KOPT-K1 (cell line): ENCODE measurements at regions not wholly inside any gene's neighbourhood (a gene's known extent, or its start where the extent isn't known, plus 50 kb on each side); places are given as distances from the start of the nearest gene placed in this dataset.
A peak's percentile ranks its signal among the peaks of the same experiment; 100 is the strongest.
"Not testable (repeated sequence)": the region's sequence is repeated elsewhere in the genome, so short reads cannot be mapped to it uniquely, and the experiment has no call there.

Source experiments
- H3K27ac ChIP-seq: fragments of 200-600 bp; sonication (generic); 2 replicates; pipeline ENCODE4 v1.5.1; 2016; ENCODE audit warnings: antibody characterized with exemption, mild to moderate bottlenecking, low read depth, low read length; ENCODE audit not compliant: poor library complexity, severe bottlenecking
- H3K36me3 ChIP-seq: fragments of 200-600 bp; sonication (generic); 2 replicates; pipeline ENCODE4 v1.5.1; 2017; ENCODE audit warnings: antibody characterized with exemption, mild to moderate bottlenecking, low read length, moderate library complexity; ENCODE audit not compliant: insufficient read depth
- H3K9me3 ChIP-seq: fragments of 200-600 bp; sonication (generic); 2 replicates; pipeline ENCODE4 v1.5.1; 2017; ENCODE audit warnings: antibody characterized with exemption, low read length, mild to moderate bottlenecking; ENCODE audit not compliant: insufficient read depth, poor library complexity, severe bottlenecking

DNA sequence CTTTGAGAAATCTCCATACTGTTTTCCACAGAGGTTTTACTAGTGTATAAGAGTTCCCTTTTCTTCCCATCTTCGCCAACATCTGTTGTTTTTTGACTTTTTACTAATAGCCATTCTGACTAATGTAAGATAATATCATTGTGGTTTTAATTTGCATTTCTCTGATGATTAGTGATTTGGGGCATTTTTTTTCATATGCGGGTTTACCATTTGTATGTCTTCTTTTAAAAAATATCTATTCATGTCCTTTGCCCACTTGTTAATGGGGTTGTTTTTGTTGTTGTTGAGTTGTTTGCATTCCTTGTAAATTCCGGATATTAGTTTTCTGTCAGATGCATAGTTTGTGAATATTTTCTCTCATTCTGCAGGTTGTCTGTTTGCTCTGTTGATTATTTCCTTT lies 167.1 kb downstream of the PRL start:
- Histone ChIP-seq H3K9me3 (peaks cover 84% of the 10 kb centered on the region), H3K27ac (no peak overlapping the region), H3K36me3 (peaks cover 98% of the 10 kb centered on the region)

DNA sequence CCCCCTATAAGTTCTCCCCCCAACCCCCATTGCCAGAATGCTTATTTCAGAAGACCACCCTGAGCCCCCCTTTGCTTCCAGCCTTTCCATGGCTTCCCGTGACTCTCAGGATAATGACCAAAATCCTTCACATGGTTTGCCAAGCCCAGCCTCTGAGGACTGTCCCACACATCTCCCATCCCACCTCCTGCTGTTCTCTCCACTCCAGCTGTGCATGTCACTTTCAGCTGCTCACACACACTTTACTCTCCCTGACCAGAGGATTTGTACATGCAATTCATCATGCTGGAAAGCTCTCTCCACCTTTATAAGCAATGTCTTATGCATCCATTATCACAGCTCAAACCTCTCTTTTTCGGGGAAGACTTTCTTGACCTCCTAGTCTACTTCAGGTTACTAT lies 164.2 kb downstream of the PRL start:
- peaks cover 86% of the 10 kb centered on the region for H3K36me3 ChIP-seq
- no peak overlapping the region for H3K27ac ChIP-seq

DNA sequence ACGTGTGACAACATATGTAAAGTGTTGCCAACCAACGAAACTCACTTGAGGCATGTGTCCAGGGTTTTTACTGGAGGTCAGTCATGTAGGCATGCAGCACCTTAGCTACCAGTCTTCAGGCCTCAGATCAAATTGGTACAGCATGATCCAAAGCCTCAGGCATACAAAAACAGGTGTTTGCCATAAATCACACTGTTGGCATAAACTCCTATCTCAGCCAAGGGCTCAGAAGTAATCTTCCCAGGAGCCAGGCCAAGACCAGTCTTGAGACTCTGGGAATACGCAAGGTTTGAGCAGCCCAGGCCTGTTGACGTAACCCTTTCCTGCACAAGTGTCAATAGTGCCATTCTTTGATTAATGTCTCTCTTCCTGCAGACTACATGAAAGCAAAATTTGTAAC lies 163.5 kb downstream of the PRL start:
- Histone ChIP-seq H3K27ac (no peak overlapping the region), H3K9me3 (peaks cover 50% of the 10 kb centered on the region), H3K36me3 (peaks cover 86% of the 10 kb centered on the region)

More for the DNA sequence above, 164.2 kb downstream of the PRL start:
- peaks cover 57% of the 10 kb centered on the region for H3K9me3 ChIP-seq

DNA sequence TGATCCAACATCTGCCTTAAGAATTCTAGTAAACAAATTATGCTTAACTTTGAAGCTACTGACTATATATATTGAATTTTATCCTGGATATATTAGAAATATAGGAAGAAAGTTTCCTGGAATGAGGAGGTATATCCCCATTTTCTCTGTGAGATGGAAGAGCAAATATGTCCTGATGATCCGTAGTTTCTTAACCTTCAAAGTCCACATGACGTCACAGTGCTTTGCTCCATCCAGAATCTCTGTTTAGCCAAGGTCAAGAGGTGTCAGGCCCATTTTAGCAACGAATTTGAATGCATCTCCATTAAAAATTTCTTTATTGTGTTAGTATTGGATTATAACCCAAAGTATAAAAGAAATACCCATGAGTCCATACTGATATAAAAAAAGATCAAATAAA lies 162.5 kb downstream of the PRL start:
- Histone ChIP-seq H3K36me3 (peaks cover 81% of the 10 kb centered on the region), H3K27ac (no peak overlapping the region)

DNA sequence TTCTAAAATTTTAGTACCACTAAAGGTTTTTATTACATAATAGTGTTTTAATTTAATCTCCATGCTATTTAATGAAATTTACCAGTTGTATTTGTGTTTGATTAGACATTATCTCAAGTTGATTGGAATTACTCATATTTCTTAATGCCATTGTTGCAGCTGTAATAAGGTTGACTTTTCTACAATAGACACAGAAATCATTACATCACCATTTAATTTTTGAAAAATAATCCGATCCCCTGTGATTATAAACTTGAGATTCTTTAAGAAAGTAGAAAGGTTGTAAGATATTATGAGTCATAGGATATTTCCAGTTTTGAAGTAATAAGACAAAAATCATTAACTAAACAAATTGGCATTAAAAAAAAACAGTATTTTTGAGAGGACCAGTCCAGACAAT lies 161.4 kb downstream of the PRL start:
- H3K27ac ChIP-seq = peak overlapping the region; percentile 64
- peaks cover 30% of the 10 kb centered on the region for H3K9me3 ChIP-seq
- H3K36me3 ChIP-seq = peaks cover 76% of the 10 kb centered on the region

More for the DNA sequence above, 162.5 kb downstream of the PRL start:
- peaks cover 41% of the 10 kb centered on the region for H3K9me3 ChIP-seq

DNA sequence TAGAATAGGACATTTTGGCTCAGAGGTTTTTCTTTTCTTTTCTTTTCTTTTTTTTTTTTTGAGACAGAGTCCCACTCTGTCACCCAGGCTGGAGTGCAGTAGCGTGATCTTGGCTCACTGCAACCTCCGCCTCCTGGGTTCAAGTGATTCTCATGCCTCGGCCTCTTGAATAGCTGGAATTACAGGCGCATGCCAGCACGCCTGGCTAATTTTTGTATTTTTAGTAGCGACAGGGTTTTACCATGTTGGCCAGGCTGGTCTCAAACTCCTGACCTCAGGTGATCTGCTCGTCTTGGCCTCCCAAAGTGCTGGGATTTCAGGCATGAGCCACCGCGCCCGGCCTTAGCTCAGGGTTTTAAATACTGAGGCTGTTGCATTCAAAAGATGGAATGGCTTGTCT lies 156.1 kb downstream of the PRL start:
- not testable (repeated sequence) for H3K9me3 ChIP-seq
- peak overlapping the region; percentile 100 for H3K27ac ChIP-seq
- peaks cover 46% of the 10 kb centered on the region for H3K36me3 ChIP-seq

DNA sequence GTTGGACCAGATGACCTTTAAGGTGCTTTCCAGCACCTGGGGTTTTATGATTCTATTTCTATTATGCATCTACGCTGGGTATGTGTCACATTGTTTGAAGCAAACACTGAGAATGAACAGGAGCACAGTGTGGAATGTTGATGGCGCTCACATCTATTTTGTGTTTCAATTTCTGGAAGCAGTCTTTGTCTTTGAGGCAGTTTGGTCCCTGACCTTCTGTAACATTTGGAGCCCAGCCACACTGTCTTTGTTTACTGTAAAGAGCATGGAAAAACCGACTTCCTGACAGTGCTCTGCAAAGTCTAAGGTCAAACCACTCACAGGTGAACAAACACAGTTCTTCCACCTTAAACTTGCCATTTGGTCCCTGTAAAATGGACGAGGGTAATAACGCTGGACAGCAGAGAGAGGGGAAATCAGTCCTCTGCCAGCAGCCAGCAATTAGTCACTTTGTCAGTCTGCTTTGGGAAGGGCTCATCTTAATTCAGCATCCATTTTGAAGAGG lies 155.5 kb downstream of the PRL start:
- Histone ChIP-seq H3K27ac (peak overlapping the region; percentile 100), H3K9me3 (no peaks in the 10 kb centered on the region), H3K36me3 (peaks cover 40% of the 10 kb centered on the region)

DNA sequence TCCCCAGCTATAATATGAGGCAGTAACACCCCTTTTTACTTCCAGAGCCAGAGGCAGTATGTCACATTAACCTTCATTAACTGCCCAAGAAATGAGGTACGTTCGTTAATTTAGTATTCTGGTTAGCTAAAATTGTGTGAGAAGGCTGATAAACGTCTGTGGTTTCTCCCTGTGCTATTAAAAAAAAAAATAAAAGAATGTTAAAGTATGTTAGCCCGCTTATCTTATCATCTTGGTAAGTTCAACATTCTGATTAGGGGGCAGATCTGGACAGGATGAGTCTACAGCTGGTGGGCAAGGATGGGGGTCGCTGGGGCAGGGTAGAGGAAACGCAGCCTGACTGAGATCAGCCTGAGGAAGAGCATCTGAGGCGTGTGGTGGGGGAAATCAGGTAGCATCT lies 154.0 kb downstream of the PRL start:
- H3K9me3 ChIP-seq = no peaks in the 10 kb centered on the region
- H3K36me3 ChIP-seq = peaks cover 36% of the 10 kb centered on the region
- peak overlapping the region; percentile 100 for H3K27ac ChIP-seq

DNA sequence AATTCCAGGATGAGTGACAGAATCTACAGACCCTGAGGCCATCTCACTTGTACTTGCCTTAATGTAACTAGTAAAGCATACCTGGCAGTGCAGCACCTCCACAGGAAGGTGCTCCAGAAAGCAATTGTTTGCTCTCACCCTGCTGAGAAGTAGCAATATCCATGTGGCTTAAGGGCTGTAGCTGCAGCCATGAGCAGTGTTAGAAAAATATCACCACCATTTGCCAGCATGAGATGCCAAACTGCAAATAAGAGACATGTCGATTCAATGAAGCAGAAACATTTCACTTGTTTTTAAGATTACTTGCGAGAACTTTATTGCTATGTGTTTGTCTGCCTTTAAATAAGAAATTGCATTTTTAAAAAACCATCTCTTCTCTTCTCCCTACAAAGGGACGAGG lies 151.5 kb downstream of the PRL start:
- no peaks in the 10 kb centered on the region for H3K9me3 ChIP-seq
- peaks cover 25% of the 10 kb centered on the region for H3K36me3 ChIP-seq
- peak overlapping the region; percentile 100 for H3K27ac ChIP-seq

DNA sequence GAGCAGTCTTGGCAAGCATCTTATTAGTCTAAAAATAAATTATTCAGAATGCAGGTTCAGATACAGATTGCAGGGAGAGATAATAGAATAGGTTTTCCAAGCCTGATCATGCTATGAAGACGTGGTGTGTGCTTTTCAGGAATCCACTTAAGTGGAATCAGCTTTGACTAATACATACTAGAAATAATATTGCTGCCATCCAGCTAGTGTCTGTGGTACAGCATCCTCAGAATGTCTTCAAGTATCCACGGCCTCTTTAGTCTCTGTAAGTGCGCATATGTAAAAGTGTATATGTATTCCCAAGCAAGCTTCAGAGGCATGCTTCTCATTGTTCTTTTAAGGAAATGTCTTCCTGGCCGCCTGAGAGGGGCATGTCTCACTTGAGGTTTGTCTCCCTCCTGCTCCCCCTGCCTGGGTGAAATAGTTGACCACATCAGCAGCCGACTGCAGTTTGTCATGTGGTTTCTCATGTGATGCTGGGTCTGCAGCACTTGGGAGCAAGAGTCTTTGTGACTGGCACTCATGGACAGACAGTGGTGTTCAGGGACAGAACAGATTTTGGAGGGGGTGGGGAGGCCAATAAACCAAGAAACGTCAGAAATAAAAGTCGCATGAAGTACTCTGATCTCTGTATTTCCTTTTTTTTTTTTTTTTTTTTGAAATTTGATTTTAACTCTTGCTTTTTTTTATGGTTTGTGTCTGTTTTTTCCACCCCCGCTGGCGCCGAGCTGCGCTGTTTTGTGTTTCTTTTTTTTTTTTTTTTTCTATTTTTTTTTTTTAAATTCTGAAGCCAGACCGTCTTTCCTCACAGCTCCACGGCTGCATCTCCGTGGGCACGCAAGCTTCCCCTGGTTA lies 150.8 kb downstream of the PRL start:
- Histone ChIP-seq H3K9me3 (no peaks in the 10 kb centered on the region), H3K36me3 (peaks cover 23% of the 10 kb centered on the region), H3K27ac (peak overlapping the region; percentile 100)

DNA sequence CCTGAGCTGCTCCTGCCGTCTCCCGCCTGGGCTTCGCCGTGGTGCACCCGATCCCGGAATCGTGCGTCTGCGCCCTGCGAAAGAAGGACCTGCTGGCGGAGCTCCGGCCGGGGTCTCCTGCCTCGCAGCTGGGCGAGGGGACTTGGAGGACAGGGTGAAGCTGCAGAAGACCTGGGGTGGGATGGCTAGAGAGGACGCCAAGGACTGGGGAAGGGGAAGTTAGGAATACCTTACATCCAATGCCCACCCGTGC lies 150.2 kb downstream of the PRL start:
- Histone ChIP-seq H3K27ac (peak overlapping the region; percentile 100), H3K36me3 (peaks cover 18% of the 10 kb centered on the region), H3K9me3 (no peaks in the 10 kb centered on the region)

DNA sequence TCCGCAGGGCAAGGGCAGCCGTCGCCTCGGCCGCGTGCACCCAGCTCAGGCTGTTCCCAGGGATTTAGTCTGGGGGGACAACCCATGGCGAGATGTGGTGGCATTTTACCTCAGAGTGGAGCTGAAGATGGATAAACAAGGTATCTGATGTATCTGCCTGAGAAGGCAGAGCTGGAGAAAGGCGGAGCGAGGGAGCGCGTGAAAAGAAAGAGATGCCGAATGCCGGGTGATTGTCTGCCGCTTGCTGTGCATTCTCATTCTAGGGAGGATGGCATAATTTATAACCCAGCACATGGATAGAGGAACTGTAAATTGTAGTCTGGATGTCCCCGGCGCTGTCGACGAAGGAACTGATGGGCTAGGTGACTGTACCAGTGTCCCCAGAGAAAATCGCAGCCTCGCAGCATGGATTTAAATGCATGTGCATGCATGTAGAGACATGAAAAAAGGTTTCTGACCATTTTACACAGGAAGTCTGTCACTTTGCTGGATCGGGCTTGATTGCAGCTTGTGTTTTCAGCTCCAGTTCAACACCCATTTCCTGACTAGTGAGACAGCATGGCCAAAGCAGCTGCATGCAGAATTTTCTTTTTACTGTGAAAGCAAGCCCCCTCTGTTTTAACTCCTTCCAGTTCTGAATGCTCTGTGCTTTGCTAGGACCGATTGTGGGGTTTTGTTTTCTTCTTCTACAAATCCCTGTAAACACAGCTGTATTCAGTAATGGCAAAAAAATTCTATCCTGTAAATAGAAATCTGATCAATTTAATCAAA lies 149.7 kb downstream of the PRL start:
- no peaks in the 10 kb centered on the region for H3K9me3 ChIP-seq
- peaks cover 20% of the 10 kb centered on the region for H3K36me3 ChIP-seq
- peak overlapping the region; percentile 100 for H3K27ac ChIP-seq

DNA sequence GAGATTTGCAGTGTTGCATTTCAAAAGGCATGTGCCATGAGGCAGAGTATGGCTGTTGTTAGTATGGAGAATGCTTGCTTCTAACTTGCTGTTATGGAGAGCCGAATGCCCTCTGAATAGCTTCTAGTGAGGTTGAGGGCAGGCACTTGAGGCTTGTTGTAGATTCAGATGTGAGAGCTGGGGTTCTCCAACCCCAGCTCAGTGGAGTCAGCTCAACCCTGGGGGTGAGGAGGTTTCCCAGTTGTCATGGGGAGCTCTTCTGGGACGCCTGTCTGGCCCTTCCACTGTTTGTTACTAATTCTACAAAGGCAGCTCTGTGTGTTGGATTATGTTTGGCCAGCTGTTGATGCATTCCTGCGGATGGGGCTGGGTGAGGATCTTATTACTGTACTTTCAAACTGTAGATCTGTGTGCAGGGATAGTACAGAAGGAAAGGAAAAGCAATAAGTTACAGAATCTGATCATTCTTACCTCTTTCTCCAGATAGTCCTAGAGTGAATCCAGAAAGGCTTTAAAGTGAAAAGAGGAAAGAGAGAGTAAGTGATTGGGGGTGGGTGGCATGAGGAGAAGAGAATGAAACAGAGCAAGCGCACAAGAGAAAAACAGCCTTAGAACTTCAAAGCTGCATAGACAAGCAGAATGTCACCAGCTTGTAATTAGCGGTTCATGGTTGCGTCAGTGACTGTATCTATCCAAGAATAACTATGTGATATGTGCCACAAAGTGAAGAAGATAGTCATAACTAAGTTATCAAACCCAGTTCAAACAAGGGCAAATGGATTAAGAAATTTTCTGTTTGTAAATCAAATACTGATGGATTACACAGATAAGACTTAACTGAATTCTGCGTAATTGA lies 148.7 kb downstream of the PRL start:
- Histone ChIP-seq H3K36me3 (peaks cover 22% of the 10 kb centered on the region), H3K9me3 (no peaks in the 10 kb centered on the region), H3K27ac (peak overlapping the region; percentile 100)

DNA sequence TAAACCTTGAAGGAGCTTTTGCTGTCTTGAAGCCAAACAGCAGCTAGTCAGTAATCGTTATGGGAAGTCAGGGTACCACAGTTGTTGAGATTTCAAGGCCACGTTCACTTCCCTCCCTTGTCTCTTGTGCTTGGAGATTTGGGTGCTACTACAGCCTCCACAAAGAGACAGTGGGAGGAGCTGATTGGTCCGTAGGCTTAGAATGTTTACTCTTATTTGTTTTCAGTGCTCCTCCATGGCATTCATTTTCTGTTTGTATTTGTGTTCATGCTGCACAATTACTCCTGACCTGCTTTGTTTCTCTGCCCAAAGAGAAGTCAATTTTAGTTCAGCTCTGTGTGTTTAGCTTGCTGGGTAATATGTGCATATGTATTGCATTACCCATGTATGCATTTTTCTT lies 147.7 kb downstream of the PRL start:
- Histone ChIP-seq H3K27ac (peak overlapping the region; percentile 100), H3K36me3 (peaks cover 28% of the 10 kb centered on the region)

More for the DNA sequence above, 147.7 kb downstream of the PRL start:
- no peaks in the 10 kb centered on the region for H3K9me3 ChIP-seq
